Endodermal cell (in vitro differentiated cells): ENCODE measurements at regions not wholly inside any gene's neighbourhood (a gene's known extent, or its start where the extent isn't known, plus 50 kb on each side); places are given as distances from the start of the nearest gene placed in this dataset.
A peak's percentile ranks its signal among the peaks of the same experiment; 100 is the strongest.

Experiments
- DNase-seq: peaks from one replicate; pipeline ENCODE4 v3.0.0-alpha.2; 2017
- H3K27ac ChIP-seq: 2 replicates; pipeline ENCODE4 v1.5.1; 2013; ENCODE audit warnings: mild to moderate bottlenecking, low read depth, low read length, moderate library complexity
- H3K27me3 ChIP-seq: 2 replicates; pipeline ENCODE4 v1.6.1; 2013; ENCODE audit warnings: mild to moderate bottlenecking, low read length, moderate library complexity; ENCODE audit not compliant: insufficient read depth, control insufficient read depth, poor library complexity, severe bottlenecking
- H3K36me3 ChIP-seq: 2 replicates; pipeline ENCODE4 v1.7.0; 2013; ENCODE audit warnings: mild to moderate bottlenecking, low read length, moderate library complexity; ENCODE audit not compliant: control insufficient read depth, insufficient read depth
- H3K4me1 ChIP-seq: one replicate; pipeline ENCODE4 v1.7.0; 2013; ENCODE audit warnings: low read length; ENCODE audit not compliant: control insufficient read depth, insufficient read depth
- H3K4me3 ChIP-seq: 2 replicates; pipeline ENCODE4 v1.5.1; 2013; ENCODE audit warnings: mild to moderate bottlenecking, low read length, moderate library complexity
- H3K9ac ChIP-seq: 2 replicates; pipeline ENCODE4 v1.6.1; 2013; ENCODE audit warnings: mild to moderate bottlenecking, low read length, moderate library complexity; ENCODE audit not compliant: poor library complexity, severe bottlenecking; ENCODE audit errors: extremely low read depth
- H3K9me3 ChIP-seq: 2 replicates; pipeline ENCODE4 v1.6.1; 2013; ENCODE audit warnings: mild to moderate bottlenecking, low read length, moderate library complexity; ENCODE audit not compliant: control insufficient read depth
- H3K27ac Mint-ChIP-seq: 2 replicates; pipeline ENCODE4 v1.8.0; 2020; ENCODE audit warnings: mixed read lengths
- H3K27me3 Mint-ChIP-seq: 2 replicates; pipeline ENCODE4 v1.8.0; 2021; ENCODE audit warnings: mild to moderate bottlenecking, mixed read lengths; ENCODE audit not compliant: insufficient read depth
- H3K36me3 Mint-ChIP-seq: 2 replicates; pipeline ENCODE4 v1.8.0; 2020; ENCODE audit warnings: low read depth, mixed read lengths
- H3K4me1 Mint-ChIP-seq: 2 replicates; pipeline ENCODE4 v1.8.0; 2020; ENCODE audit warnings: mixed read lengths
- H3K4me3 Mint-ChIP-seq: 2 replicates; pipeline ENCODE4 v1.8.0; 2020; ENCODE audit warnings: mild to moderate bottlenecking, moderate library complexity, mixed read lengths
- H3K9me3 Mint-ChIP-seq: 2 replicates; pipeline ENCODE4 v1.8.0; 2020; ENCODE audit warnings: mild to moderate bottlenecking, mixed read lengths
- CTCF ChIP-seq: fragments of 200-600 bp; sonication (generic); conservative IDR thresholded peaks from 2 replicates; pipeline ENCODE4 v1.5.0; 2021; ENCODE audit warnings: antibody characterized with exemption, mild to moderate bottlenecking
- WGBS, 2 experiments: methylation state at CpG; one replicate each; pipeline versions ENCODE4 v1.1.5 to v1.1.7; 2013; ENCODE audit warnings: missing lambda C conversion rate in 2 of 2, mixed read lengths in 1 of 2; ENCODE audit not compliant: insufficient coverage in 1 of 2, insufficient read length in 1 of 2; 5-methylcytosine and 5-hydroxymethylcytosine counted together

DNA sequence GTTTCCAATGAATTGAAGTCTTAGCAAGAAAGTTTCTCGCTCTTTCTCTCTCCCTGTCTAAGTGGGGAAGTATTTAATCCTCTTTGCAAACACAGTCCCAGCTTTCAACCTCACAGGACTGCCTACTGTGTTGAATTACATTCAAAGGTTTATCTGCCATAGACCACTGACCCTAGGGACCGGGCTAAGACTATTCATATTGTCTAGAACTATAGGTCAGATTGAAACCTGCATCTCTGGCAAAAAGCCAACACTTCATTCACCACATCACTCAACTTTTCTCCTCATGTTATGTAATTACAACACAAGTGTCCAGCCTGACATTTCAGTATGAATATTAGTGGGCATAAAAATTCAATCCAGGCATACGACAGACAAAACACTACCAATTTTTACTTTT is 314.7 kb upstream of the RSPO3 start:
- TF ChIP-seq CTCF = no peak
- Histone ChIP-seq H3K36me3 (no peaks in the 10 kb centered on the region), H3K4me3 (peak overlapping the region; percentile 15), H3K9ac (no peak overlapping the region), H3K27ac (no peak overlapping the region), H3K9me3 (no peaks in the 10 kb centered on the region), H3K27me3 (no peaks in the 10 kb centered on the region), H3K4me1 (peaks cover 36% of the 10 kb centered on the region)
- Mint-ChIP-seq H3K9me3 (no peaks in the 10 kb centered on the region), H3K27me3 (no peaks in the 10 kb centered on the region), H3K27ac (no peak overlapping the region), H3K36me3 (no peaks in the 10 kb centered on the region), H3K4me1 (peaks cover 55% of the 10 kb centered on the region), H3K4me3 (no peak overlapping the region)
- WGBS, 2 experiments = 78 to 88% methylated on average over 2 to 3 of the region's 3 CpGs
- no peak for DNase-seq

DNA sequence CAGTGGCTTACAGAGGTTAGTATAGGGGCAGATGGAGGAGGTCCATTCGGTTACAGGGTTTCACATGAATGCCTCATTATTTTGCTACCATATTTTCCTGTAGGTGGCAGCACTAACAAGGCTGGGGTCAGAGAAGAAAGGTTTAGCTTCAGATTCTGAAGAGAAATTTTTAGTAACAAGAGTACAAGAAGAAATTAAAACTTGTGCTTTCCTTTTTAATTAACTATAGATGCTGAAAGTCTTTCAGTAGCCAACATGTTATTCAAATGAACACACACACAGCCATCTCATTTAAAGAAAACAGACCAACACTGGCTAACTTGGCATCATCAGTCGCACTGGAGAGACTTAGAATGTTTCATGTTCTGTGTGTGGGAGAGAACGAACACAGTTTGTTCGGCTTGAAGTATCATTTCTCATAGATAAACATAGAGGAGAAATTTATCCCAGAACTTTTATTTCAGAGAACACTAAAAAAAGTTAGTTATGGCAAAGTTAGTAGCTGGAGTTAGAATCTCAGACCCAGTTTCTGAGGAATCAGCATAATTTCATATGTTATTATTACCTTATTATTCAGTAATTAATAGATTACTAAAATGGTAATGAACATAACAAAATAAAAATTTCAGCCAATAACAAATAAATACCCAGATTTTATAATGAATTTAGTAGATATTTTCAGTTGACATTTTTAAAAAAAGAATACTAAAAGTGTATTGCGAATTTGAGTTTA is 314.0 kb upstream of the RSPO3 start:
- Mint-ChIP-seq H3K27ac (no peak overlapping the region), H3K36me3 (no peaks in the 10 kb centered on the region), H3K4me1 (peaks cover 47% of the 10 kb centered on the region), H3K9me3 (no peaks in the 10 kb centered on the region), H3K27me3 (no peaks in the 10 kb centered on the region), H3K4me3 (no peak overlapping the region)
- TF ChIP-seq CTCF = peak; percentile 89
- Histone ChIP-seq H3K36me3 (no peaks in the 10 kb centered on the region), H3K9ac (no peak overlapping the region), H3K27me3 (no peaks in the 10 kb centered on the region), H3K27ac (no peak overlapping the region), H3K4me1 (peaks cover 36% of the 10 kb centered on the region), H3K4me3 (peak overlapping the region; percentile 15), H3K9me3 (no peaks in the 10 kb centered on the region)
- peak; percentile 63 for DNase-seq
- 75% methylated on average over 4 of the region's 5 CpGs; no CpG with 5 or more reads in 1 of the 2 experiments for WGBS, 2 experiments

DNA sequence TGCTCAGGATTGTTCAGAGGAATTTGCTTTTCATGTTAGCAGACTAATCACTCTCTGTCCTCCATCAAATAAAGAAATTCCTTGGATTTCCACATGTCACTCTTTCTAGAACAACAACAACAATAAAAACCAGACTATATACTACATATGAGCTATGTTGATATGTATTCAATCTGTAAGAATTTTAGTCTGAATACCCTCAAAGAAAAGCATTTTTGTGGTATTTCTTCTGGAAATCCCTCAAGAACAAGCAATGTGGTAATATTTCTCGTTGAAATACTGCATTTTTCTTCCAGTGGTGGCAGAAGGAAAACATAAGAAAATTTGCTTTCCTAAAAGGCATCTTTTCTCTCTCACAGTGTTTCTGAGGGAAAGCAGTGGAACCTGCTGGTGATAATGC is 312.6 kb upstream of the RSPO3 start:
- H3K9me3 ChIP-seq = no peaks in the 10 kb centered on the region
- H3K27me3 ChIP-seq = no peaks in the 10 kb centered on the region
- no peak overlapping the region for H3K4me3 Mint-ChIP-seq
- H3K4me3 ChIP-seq = no peak overlapping the region
- H3K4me1 ChIP-seq = peaks cover 36% of the 10 kb centered on the region
- peaks cover 42% of the 10 kb centered on the region for H3K4me1 Mint-ChIP-seq
- no peak overlapping the region for H3K9ac ChIP-seq
- no peak for DNase-seq
- no peaks in the 10 kb centered on the region for H3K36me3 ChIP-seq
- TF ChIP-seq CTCF = no peak
- 88 to 91% methylated on average over 1 of the region's 1 CpG for WGBS, 2 experiments
- H3K36me3 Mint-ChIP-seq = no peaks in the 10 kb centered on the region
- H3K27me3 Mint-ChIP-seq = no peaks in the 10 kb centered on the region
- H3K9me3 Mint-ChIP-seq = no peaks in the 10 kb centered on the region
- no peak overlapping the region for H3K27ac ChIP-seq
- H3K27ac Mint-ChIP-seq = no peak overlapping the region
